IMR-90 (cell line): ENCODE measurements at regions not wholly inside any gene's neighbourhood (a gene's known extent, or its start where the extent isn't known, plus 50 kb on each side); places are given as distances from the start of the nearest gene placed in this dataset.

ENCODE experiments used
- ATAC-seq: fragments of 200-7000 bp; cut with Tn5 transposase; 2 replicates; pipeline ENCODE4 v1.9.1; 2020; ENCODE audit warnings: low read depth, mild to moderate bottlenecking, moderate library complexity
- BruUV-seq: library from RNA; stranded (reverse); fragments of 400-500 nt; replicated peaks from 2 replicates; lab custom pipeline; 2021; lab: Mats Ljungman, UMichigan
- CTCF ChIA-PET: fragments of 300-600 bp; formaldehyde crosslinking; extraction: SDS; loops from one replicate; lab custom pipeline; 2021; ENCODE audit warnings: antibody characterized with exemption; lab: Yijun Ruan, JAX
- POLR2A ChIA-PET: fragments of 300-600 bp; sonication (Branson Sonifier 250); formaldehyde crosslinking; loops from one replicate; lab custom pipeline; 2022; ENCODE audit warnings: antibody characterized with exemption; ENCODE audit not compliant: unreplicated experiment; lab: Charles Lee
- DNase-seq: peaks from one replicate; pipeline ENCODE4 v3.0.0; 2013
- H2AFZ ChIP-seq: replicated peaks from 2 replicates; pipeline ENCODE3; 2013; ENCODE audit warnings: low read length, mild to moderate bottlenecking; ENCODE audit not compliant: poor library complexity
- H2AK5ac ChIP-seq: 2 replicates; pipeline ENCODE4 v1.6.1; 2013; ENCODE audit warnings: low read depth, low read length, inconsistent platforms
- H2AK9ac ChIP-seq: replicated peaks from 2 replicates; pipeline ENCODE3; 2013; ENCODE audit warnings: mild to moderate bottlenecking, low read depth, low read length, moderate library complexity; ENCODE audit not compliant: poor library complexity
- H2BK120ac ChIP-seq: 2 replicates; pipeline ENCODE4 v1.6.1; 2013; ENCODE audit warnings: low read depth, low read length, inconsistent platforms
- H2BK15ac ChIP-seq: 3 replicates; pipeline ENCODE4 v1.6.1; 2013; ENCODE audit warnings: low read depth, low read length, inconsistent platforms
- H2BK20ac ChIP-seq: 2 replicates; pipeline ENCODE4 v1.6.1; 2013; ENCODE audit warnings: low read depth, mild to moderate bottlenecking, inconsistent platforms, low read length, moderate library complexity
- H2BK5ac ChIP-seq: 2 replicates; pipeline ENCODE4 v1.6.1; 2013; ENCODE audit warnings: mild to moderate bottlenecking, low read depth, low read length, inconsistent platforms; ENCODE audit not compliant: poor library complexity, severe bottlenecking
- H3K14ac ChIP-seq: replicated peaks from 2 replicates; pipeline ENCODE4 v1.6.1; 2013; ENCODE audit warnings: low read depth, low read length, inconsistent platforms
- H3K18ac ChIP-seq: 2 replicates; pipeline ENCODE4 v1.6.1; 2013; ENCODE audit warnings: low read depth, low read length, control low read depth
- H3K23ac ChIP-seq: 2 replicates; pipeline ENCODE4 v1.6.1; 2013; ENCODE audit warnings: low read depth, low read length, inconsistent platforms
- H3K27ac ChIP-seq: 2 replicates; pipeline ENCODE4 v1.5.1; 2013; ENCODE audit warnings: mild to moderate bottlenecking, control low read depth, low read length; ENCODE audit not compliant: insufficient read depth
- H3K27me3 ChIP-seq: 2 replicates; pipeline ENCODE4 v1.6.1; 2013; ENCODE audit warnings: low read length; ENCODE audit not compliant: control insufficient read depth, insufficient read depth
- H3K36me3 ChIP-seq: 2 replicates; pipeline ENCODE4 v1.6.1; 2013; ENCODE audit warnings: low read length, mixed read lengths; ENCODE audit not compliant: control insufficient read depth, insufficient read depth
- H3K4ac ChIP-seq: 2 replicates; pipeline ENCODE4 v1.6.1; 2013; ENCODE audit warnings: low read depth, low read length, inconsistent platforms
- H3K4me1 ChIP-seq: 2 replicates; pipeline ENCODE4 v1.6.1; 2013; ENCODE audit warnings: low read length, mixed read lengths; ENCODE audit not compliant: control insufficient read depth, insufficient read depth
- H3K4me2 ChIP-seq: 2 replicates; pipeline ENCODE4 v1.6.1; 2013; ENCODE audit warnings: low read depth, mild to moderate bottlenecking, control low read depth, low read length, moderate library complexity
- H3K4me3 ChIP-seq: 2 replicates; pipeline ENCODE4 v1.5.1; 2013; ENCODE audit warnings: low read depth, mild to moderate bottlenecking, control low read depth, low read length, moderate library complexity; ENCODE audit not compliant: insufficient read depth
- H3K56ac ChIP-seq: 2 replicates; pipeline ENCODE4 v1.6.1; 2013; ENCODE audit warnings: low read length, inconsistent platforms; ENCODE audit not compliant: insufficient read depth; ENCODE audit errors: extremely low read depth
- H3K79me1 ChIP-seq, 2 experiments: 2 replicates each; pipeline ENCODE4 v1.6.1; 2013; ENCODE audit warnings: low read length in 2 of 2, inconsistent platforms in 1 of 2, low read depth in 1 of 2
- H3K9ac ChIP-seq: 2 replicates; pipeline ENCODE4 v1.6.1; 2013; ENCODE audit warnings: low read depth, low read length, control low read depth
- H3K9me1 ChIP-seq: 2 replicates; pipeline ENCODE4 v1.6.1; 2013; ENCODE audit warnings: low read length, inconsistent platforms; ENCODE audit not compliant: insufficient read depth
- H3K9me3 ChIP-seq: 2 replicates; pipeline ENCODE4 v1.6.1; 2013; ENCODE audit warnings: low read length; ENCODE audit not compliant: control insufficient read depth, insufficient read depth
- H4K20me1 ChIP-seq: 2 replicates; pipeline ENCODE4 v1.6.1; 2013; ENCODE audit warnings: low read length, inconsistent platforms; ENCODE audit not compliant: insufficient read depth
- H4K5ac ChIP-seq: 2 replicates; pipeline ENCODE4 v1.6.1; 2013; ENCODE audit warnings: mild to moderate bottlenecking, low read depth, low read length, control low read depth
- H4K8ac ChIP-seq, 2 experiments: 2 replicates each; pipeline ENCODE4 v1.6.1; 2013; ENCODE audit warnings: low read depth in 2 of 2, low read length in 2 of 2, control low read depth in 1 of 2, inconsistent platforms in 1 of 2
- H4K91ac ChIP-seq: 2 replicates; pipeline ENCODE4 v1.6.1; 2013; ENCODE audit warnings: low read depth, low read length, inconsistent platforms; ENCODE audit not compliant: insufficient read depth
- CHD1 ChIP-seq: IDR thresholded peaks from 2 replicates; pipeline ENCODE4 v1.6.1; 2012; ENCODE audit warnings: low read depth, low read length, improper control_type of control experiment
- SMC3 ChIP-seq: fragments of 150-350 bp; IDR thresholded peaks from 2 replicates; pipeline ENCODE4 v1.6.1; 2016; ENCODE audit warnings: low read depth, mild to moderate bottlenecking, antibody characterized with exemption, low read length, moderate library complexity
- WGBS, 2 experiments: methylation state at CpG; one replicate each; pipeline versions ENCODE4 v1.1.5 to v1.1.7; 2013; ENCODE audit warnings: missing lambda C conversion rate in 2 of 2; ENCODE audit not compliant: insufficient read length in 1 of 2; ENCODE audit errors: extremely low coverage in 2 of 2; 5-methylcytosine and 5-hydroxymethylcytosine counted together
- dilution Hi-C: fragments of 300-500 bp; cut with HindIII; formaldehyde crosslinking; loops from one replicate; pipeline ENCODE4 v1.14.3; 2018; ENCODE audit warnings: low sequenced_read_pairs; ENCODE audit not compliant: unreplicated experiment
- in situ Hi-C: fragments of 300-500 bp; cut with MboI; formaldehyde crosslinking; loops from 3 replicates; pipeline ENCODE4 v1.14.3; 2019; ENCODE audit warnings: low sequenced_read_pairs, inconsistent platforms, mixed read lengths
- intact Hi-C: fragments of 100-400 bp; cut with micrococcal nuclease; formaldehyde crosslinking; loops from 2 replicates; pipeline ENCODE4 v1.10.0; 2022

- Histone ChIP-seq H2BK20ac (no peak overlapping the region), H3K27ac (no peak overlapping the region), H3K56ac (no peak overlapping the region; the same call in 1 of the 2 replicates), H4K20me1 (peaks cover 97% of the 10 kb centered on the region), H4K8ac (no peak overlapping the region), H4K91ac (no peak overlapping the region), H3K36me3 (peaks cover 2% of the 10 kb centered on the region; the same call in 1 of the 2 replicates), H3K23ac (no peak overlapping the region), H3K9ac (no peak overlapping the region), H3K4ac (no peak overlapping the region), H3K4me3 (no peak overlapping the region), H2AK9ac (no peak overlapping the region), H3K4me1 (peaks cover 29% of the 10 kb centered on the region), H3K9me1 (peaks cover 65% of the 10 kb centered on the region), H3K27me3 (no peaks in the 10 kb centered on the region), H2BK15ac (no peak overlapping the region), H3K79me1 (peaks cover 43 to 98% of the 10 kb centered on the region in 2 experiments), H3K4me2 (no peak overlapping the region), H2AK5ac (no peak overlapping the region), H2BK120ac (no peak overlapping the region), H2AFZ (no peak overlapping the region), H2BK5ac (no peak overlapping the region), H4K5ac (no peak overlapping the region), H3K14ac (no peak overlapping the region), H3K18ac (no peak overlapping the region), H3K9me3 (no peaks in the 10 kb centered on the region)
- CTCF ChIA-PET: interaction anchor here (0.6 kb wide), 1 partner anchor 37 kb away, joined by 4 read pairs; no protein-coding TSS in a partner anchor
- no peak for TF ChIP-seq SMC3
- TF ChIP-seq CHD1: no peak
- POLR2A ChIA-PET: no interaction called here
- ATAC-seq (no peak), DNase-seq (no peak)
- intact Hi-C loops (no loop called here), dilution Hi-C loops (no loop called here), in situ Hi-C loops (no loop called here)
- BruUV-seq: no TSS peak
- 83% methylated on average over 1 of the region's 9 CpGs; no CpG with 5 or more reads in 1 of the 2 experiments for WGBS, 2 experiments
Observed at GRCh38 chr1:201673093-201673492, 134.2 kb downstream of the NAV1 start.
